Osteoblast (primary cell): ENCODE measurements at regions not wholly inside any gene's neighbourhood (a gene's known extent, or its start where the extent isn't known, plus 50 kb on each side); places are given as distances from the start of the nearest gene placed in this dataset.

ENCODE experiments used
- DNase-seq: peaks from one replicate; pipeline ENCODE4 v3.0.0; 2011; ENCODE audit warnings: low spot score, mixed read lengths; ENCODE audit not compliant: insufficient read length; ENCODE audit errors: missing footprints
- H2AFZ ChIP-seq: 2 replicates; pipeline ENCODE4 v1.6.0; 2011; ENCODE audit warnings: mild to moderate bottlenecking, low read length
- H3K27ac ChIP-seq: 2 replicates; pipeline ENCODE4 v1.5.1; 2011; ENCODE audit warnings: mild to moderate bottlenecking, low read depth, low read length, moderate library complexity
- H3K27me3 ChIP-seq: 2 replicates; pipeline ENCODE4 v1.6.0; 2012; ENCODE audit warnings: mild to moderate bottlenecking, control low read depth, inconsistent platforms, low read length, moderate library complexity; ENCODE audit not compliant: insufficient read depth
- H3K36me3 ChIP-seq: 2 replicates; pipeline ENCODE4 v1.5.1; 2011; ENCODE audit warnings: mild to moderate bottlenecking, low read length, control low read depth, moderate library complexity; ENCODE audit not compliant: insufficient read depth
- H3K4me1 ChIP-seq: 2 replicates; pipeline ENCODE4 v1.5.1; 2011; ENCODE audit warnings: mild to moderate bottlenecking, low read length, control low read depth, moderate library complexity; ENCODE audit not compliant: insufficient read depth
- H3K4me2 ChIP-seq: 2 replicates; pipeline ENCODE4 v1.6.0; 2011; ENCODE audit warnings: mild to moderate bottlenecking, low read length; ENCODE audit not compliant: insufficient read depth
- H3K4me3 ChIP-seq: fragments of 200-600 bp; sonication (generic); 3 replicates; pipeline ENCODE4 v1.5.1; 2012; ENCODE audit warnings: mild to moderate bottlenecking, low read length, inconsistent platforms; ENCODE audit not compliant: insufficient read depth
- H3K79me2 ChIP-seq: 2 replicates; pipeline ENCODE4 v1.6.0; 2012; ENCODE audit warnings: mild to moderate bottlenecking, low read length, control low read depth, inconsistent platforms; ENCODE audit not compliant: insufficient read depth
- H3K9me3 ChIP-seq: 2 replicates; pipeline ENCODE4 v1.5.1; 2011; ENCODE audit warnings: low read depth, low read length, control low read depth
- H4K20me1 ChIP-seq: 2 replicates; pipeline ENCODE4 v1.6.0; 2012; ENCODE audit warnings: mild to moderate bottlenecking, low read length, control low read depth; ENCODE audit not compliant: insufficient read depth
- CTCF ChIP-seq: IDR thresholded peaks from 2 replicates; pipeline ENCODE4 v1.5.1; 2011; ENCODE audit warnings: mild to moderate bottlenecking, low read depth, low read length, moderate library complexity; ENCODE audit errors: extremely low read depth

- TF ChIP-seq CTCF, result no peak
- no peaks in the 10 kb centered on the region for H3K36me3 ChIP-seq
- H2AFZ ChIP-seq, result no peak overlapping the region
- no peak overlapping the region for H3K4me2 ChIP-seq
- H4K20me1 ChIP-seq, result no peaks in the 10 kb centered on the region
- H3K79me2 ChIP-seq, result no peaks in the 10 kb centered on the region
- H3K4me1 ChIP-seq, result peaks cover 6% of the 10 kb centered on the region
- H3K4me3 ChIP-seq, result no peak overlapping the region
- no peak overlapping the region for H3K27ac ChIP-seq
- no peak for DNase-seq
- H3K27me3 ChIP-seq, result no peaks in the 10 kb centered on the region
- H3K9me3 ChIP-seq, result no peaks in the 10 kb centered on the region
These were observed 61.5 kb upstream of the ZNF354A start for GRCh38 chr5:178791976-178792375.

- no peak for TF ChIP-seq CTCF
- peaks cover 14% of the 10 kb centered on the region for H3K4me1 ChIP-seq
- no peak overlapping the region for H3K4me2 ChIP-seq
- H2AFZ ChIP-seq, result no peak overlapping the region
- no peak for DNase-seq
- H3K79me2 ChIP-seq, result no peaks in the 10 kb centered on the region
- H4K20me1 ChIP-seq, result no peaks in the 10 kb centered on the region
- H3K36me3 ChIP-seq, result no peaks in the 10 kb centered on the region
- H3K27me3 ChIP-seq, result no peaks in the 10 kb centered on the region
- no peak overlapping the region for H3K27ac ChIP-seq
- H3K4me3 ChIP-seq, result no peak overlapping the region
- no peaks in the 10 kb centered on the region for H3K9me3 ChIP-seq
These were observed 59.9 kb upstream of the ZNF354A start for GRCh38 chr5:178790371-178790770.

GRCh38 chr5:178788381-178789085, 58.1 kb upstream of the ZNF354A start:
- no peaks in the 10 kb centered on the region for H4K20me1 ChIP-seq
- no peaks in the 10 kb centered on the region for H3K79me2 ChIP-seq
- H3K27me3 ChIP-seq, result no peaks in the 10 kb centered on the region
- H2AFZ ChIP-seq, result no peak overlapping the region
- H3K9me3 ChIP-seq, result no peaks in the 10 kb centered on the region
- no peak for DNase-seq
- H3K4me3 ChIP-seq, result no peak overlapping the region
- TF ChIP-seq CTCF, result no peak
- no peak overlapping the region for H3K4me2 ChIP-seq
- H3K36me3 ChIP-seq, result no peaks in the 10 kb centered on the region
- H3K27ac ChIP-seq, result no peak overlapping the region
- peaks cover 14% of the 10 kb centered on the region for H3K4me1 ChIP-seq

GRCh38 chr5:178787889-178788288, 57.4 kb upstream of the ZNF354A start:
- no peaks in the 10 kb centered on the region for H3K79me2 ChIP-seq
- H3K4me3 ChIP-seq, result no peak overlapping the region
- no peak for TF ChIP-seq CTCF
- no peaks in the 10 kb centered on the region for H3K9me3 ChIP-seq
- no peaks in the 10 kb centered on the region for H3K27me3 ChIP-seq
- H2AFZ ChIP-seq, result no peak overlapping the region
- no peaks in the 10 kb centered on the region for H3K36me3 ChIP-seq
- H3K4me1 ChIP-seq, result peaks cover 14% of the 10 kb centered on the region
- H4K20me1 ChIP-seq, result no peaks in the 10 kb centered on the region
- H3K27ac ChIP-seq, result no peak overlapping the region
- H3K4me2 ChIP-seq, result no peak overlapping the region
- DNase-seq, result no peak
